ENCODE measurements at regions not wholly inside any gene's neighbourhood (a gene's known extent, or its start where the extent isn't known, plus 50 kb on each side); places are given as distances from the start of the nearest gene placed in this dataset.

DNA sequence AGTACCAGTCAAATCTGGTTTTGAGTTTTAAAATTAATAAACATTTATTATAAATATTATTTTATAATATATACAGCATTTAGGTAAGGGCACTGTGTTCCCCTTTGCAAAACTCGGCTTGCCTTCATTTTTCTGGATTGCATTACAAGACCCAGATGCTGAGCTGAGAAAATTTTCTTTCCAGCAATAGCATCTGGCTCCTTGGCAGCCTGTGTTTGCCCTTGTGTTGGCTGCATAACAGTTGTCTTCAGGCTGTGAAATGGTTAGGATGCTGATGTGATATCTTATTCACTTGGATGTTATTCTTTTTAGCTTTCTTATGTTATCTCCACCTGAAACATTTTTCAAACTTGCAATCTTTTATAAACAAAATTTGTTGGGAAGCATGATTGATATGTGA is 784.4 kb downstream of the DACH1 start:
- Histone ChIP-seq H3K9me3 (no peaks in the 10 kb centered on the region), H3K36me3 (no peaks in the 10 kb centered on the region), H3K4me1 (no peaks in the 10 kb centered on the region), H3K27me3 (no peaks in the 10 kb centered on the region), H3K27ac (no peak overlapping the region), H3K4me3 (no peak overlapping the region)
- no peak for DNase-seq
- ATAC-seq: no peak
- TF ChIP-seq, protein P1, sequence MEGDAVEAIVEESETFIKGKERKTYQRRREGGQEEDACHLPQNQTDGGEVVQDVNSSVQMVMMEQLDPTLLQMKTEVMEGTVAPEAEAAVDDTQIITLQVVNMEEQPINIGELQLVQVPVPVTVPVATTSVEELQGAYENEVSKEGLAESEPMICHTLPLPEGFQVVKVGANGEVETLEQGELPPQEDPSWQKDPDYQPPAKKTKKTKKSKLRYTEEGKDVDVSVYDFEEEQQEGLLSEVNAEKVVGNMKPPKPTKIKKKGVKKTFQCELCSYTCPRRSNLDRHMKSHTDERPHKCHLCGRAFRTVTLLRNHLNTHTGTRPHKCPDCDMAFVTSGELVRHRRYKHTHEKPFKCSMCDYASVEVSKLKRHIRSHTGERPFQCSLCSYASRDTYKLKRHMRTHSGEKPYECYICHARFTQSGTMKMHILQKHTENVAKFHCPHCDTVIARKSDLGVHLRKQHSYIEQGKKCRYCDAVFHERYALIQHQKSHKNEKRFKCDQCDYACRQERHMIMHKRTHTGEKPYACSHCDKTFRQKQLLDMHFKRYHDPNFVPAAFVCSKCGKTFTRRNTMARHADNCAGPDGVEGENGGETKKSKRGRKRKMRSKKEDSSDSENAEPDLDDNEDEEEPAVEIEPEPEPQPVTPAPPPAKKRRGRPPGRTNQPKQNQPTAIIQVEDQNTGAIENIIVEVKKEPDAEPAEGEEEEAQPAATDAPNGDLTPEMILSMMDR (IDR thresholded peaks at IDR 0.05): no peak
- intact Hi-C loops (cut with DNase I): no loop called here

DNA sequence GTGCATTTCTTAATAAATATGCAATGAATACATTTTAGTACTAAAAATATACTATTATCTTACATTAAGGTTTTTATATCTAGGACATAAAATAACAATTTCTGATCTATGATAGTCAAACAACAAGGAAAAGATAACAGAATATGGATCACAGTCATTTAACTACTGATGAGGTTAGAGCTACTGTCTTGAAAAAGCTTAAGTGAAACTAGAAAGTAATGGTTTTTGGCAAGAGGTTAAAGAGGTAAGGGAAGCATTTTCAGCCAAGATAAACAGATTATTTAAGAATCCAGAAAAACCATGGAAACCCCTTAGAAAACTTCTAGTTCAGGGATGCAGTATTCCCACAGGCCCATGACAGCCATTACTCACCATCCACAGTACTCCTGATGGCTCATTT is 787.4 kb downstream of the DACH1 start:
- Histone ChIP-seq H3K36me3 (no peaks in the 10 kb centered on the region), H3K4me1 (no peaks in the 10 kb centered on the region), H3K27me3 (no peaks in the 10 kb centered on the region), H3K9me3 (no peaks in the 10 kb centered on the region), H3K27ac (no peak overlapping the region), H3K4me3 (no peak overlapping the region)
- ATAC-seq: no peak
- DNase-seq: no peak
- intact Hi-C loops (cut with DNase I): no loop called here
- TF ChIP-seq, protein P1 (IDR thresholded peaks at IDR 0.05): no peak

DNA sequence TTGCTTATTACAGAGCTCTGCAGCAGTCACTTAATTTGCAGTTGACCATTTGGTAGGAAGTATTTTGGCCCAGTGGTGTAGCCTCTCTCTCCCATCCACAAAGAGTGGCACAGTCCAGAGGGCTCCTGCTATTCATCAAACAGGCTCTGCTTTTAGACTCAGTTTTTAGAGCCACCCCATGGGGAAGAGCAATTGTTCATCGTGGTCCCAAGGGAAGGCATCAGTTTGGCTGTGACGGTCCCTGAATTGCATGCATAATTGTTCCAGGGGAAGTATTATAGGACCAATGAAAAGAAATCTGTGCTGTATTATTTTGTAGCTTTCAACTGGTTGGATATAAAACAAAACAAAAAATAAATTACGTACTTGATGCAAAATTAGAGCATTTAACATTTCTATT is 799.0 kb downstream of the DACH1 start:
- no peaks in the 10 kb centered on the region for H3K4me1 ChIP-seq
- intact Hi-C loops (cut with DNase I): no loop called here
- no peaks in the 10 kb centered on the region for H3K9me3 ChIP-seq
- ATAC-seq (no peak), DNase-seq (no peak)
- H3K27me3 ChIP-seq: no peaks in the 10 kb centered on the region
- H3K4me3 ChIP-seq: no peak overlapping the region
- H3K27ac ChIP-seq: no peak overlapping the region
- H3K36me3 ChIP-seq: no peaks in the 10 kb centered on the region
- TF ChIP-seq, protein P1 (IDR thresholded peaks at IDR 0.05): no peak

DNA sequence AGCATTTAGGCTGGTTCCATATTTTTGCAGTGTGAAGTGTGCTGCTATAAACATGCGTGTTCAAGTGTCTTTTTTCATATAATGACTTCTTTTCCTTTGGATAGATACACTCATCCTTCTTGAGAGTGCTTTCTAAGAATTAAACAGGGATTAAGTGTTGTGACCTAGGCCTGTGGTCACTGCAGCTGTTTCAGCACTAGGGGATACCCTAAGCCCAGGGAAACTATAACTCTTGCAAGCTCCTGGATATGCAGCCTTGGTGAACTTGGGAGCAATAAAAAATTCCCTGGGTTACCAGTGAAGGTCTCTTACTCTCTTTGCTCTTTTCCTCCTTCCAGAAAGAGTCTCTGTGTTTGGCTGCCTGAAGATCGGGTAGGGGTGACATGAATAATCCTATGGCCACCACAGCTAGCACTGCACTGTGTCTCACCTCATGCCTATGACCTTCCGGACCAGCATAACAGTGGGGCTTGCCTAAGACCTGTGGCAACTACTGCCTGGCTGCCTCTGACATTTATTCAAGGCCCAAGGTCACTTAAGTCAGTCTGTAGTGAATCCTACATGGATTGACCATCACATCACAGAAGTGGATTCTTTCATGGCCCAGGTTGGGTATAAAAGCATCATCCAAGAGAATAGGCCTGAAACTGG is 799.7 kb downstream of the DACH1 start:
- intact Hi-C loops (cut with DNase I): no loop called here
- ATAC-seq (no peak), DNase-seq (no peak)
- no peaks in the 10 kb centered on the region for H3K4me1 ChIP-seq
- no peaks in the 10 kb centered on the region for H3K27me3 ChIP-seq
- no peaks in the 10 kb centered on the region for H3K9me3 ChIP-seq
- no peaks in the 10 kb centered on the region for H3K36me3 ChIP-seq
- no peak overlapping the region for H3K27ac ChIP-seq
- TF ChIP-seq, protein P1 (IDR thresholded peaks at IDR 0.05): no peak
- H3K4me3 ChIP-seq: no peak overlapping the region

DNA sequence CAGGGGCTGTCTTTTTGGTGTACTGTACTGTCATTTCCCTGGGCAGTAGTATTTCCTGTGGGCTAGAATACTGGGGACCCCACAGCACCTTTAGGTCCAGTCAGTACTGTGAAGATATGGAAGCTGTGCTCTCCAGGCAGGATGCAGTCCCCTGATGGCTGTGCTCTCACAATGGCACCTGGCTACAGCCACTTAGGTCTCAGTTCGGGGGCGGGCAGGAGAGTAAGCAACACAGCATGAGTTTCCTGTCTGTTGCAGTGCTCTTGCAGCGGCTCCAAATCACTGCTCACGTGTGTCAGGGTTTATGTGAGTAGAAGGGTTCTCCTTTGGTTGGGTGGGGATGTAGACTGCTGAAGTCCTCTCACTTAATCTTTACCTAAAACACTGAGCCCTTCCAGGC is 810.4 kb downstream of the DACH1 start:
- no peak overlapping the region for H3K27ac ChIP-seq
- H3K27me3 ChIP-seq: no peaks in the 10 kb centered on the region
- no peak for DNase-seq
- TF ChIP-seq, protein P1 (IDR thresholded peaks at IDR 0.05): no peak
- ATAC-seq: no peak
- H3K9me3 ChIP-seq: no peaks in the 10 kb centered on the region
- H3K4me3 ChIP-seq: no peak overlapping the region
- no peaks in the 10 kb centered on the region for H3K4me1 ChIP-seq
- no peaks in the 10 kb centered on the region for H3K36me3 ChIP-seq
- intact Hi-C loops (cut with DNase I): no loop called here

DNA sequence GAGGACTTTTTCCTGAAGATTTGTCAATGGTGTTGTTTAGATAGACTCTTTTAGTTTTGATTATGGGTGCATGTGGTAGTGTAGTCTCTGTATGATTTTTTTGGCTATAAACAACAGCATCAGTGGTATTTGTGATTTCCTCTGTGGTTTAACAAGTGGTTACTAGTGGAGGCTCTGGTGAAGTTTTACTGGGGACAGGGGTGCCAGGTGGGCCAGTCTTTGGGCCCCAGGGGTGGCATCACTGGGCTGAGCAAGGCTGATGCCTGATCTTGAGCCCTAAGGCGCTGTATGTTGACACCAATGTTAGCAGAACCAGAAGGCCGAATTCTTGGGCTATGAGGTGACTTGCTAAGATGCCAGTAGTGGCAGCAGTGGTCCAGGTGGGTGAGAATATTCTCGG is 811.4 kb downstream of the DACH1 start:
- intact Hi-C loops (cut with DNase I): no loop called here
- Histone ChIP-seq H3K27ac (no peak overlapping the region), H3K27me3 (no peaks in the 10 kb centered on the region), H3K36me3 (no peaks in the 10 kb centered on the region), H3K4me1 (no peaks in the 10 kb centered on the region), H3K9me3 (no peaks in the 10 kb centered on the region), H3K4me3 (no peak overlapping the region)
- TF ChIP-seq, protein P1 (IDR thresholded peaks at IDR 0.05): no peak
- ATAC-seq: no peak
- no peak for DNase-seq

Data from upper lobe of right lung (tissue), 1 donor.